BJ (cell line): ENCODE measurements at regions not wholly inside any gene's neighbourhood (a gene's known extent, or its start where the extent isn't known, plus 50 kb on each side); places are given as distances from the start of the nearest gene placed in this dataset.

Source experiments
- CTCF ChIA-PET: fragments of 350-600 bp; formaldehyde crosslinking; extraction: SDS; loops from one replicate; lab custom pipeline; 2021; ENCODE audit warnings: antibody characterized with exemption, inconsistent platforms; lab: Yijun Ruan, JAX
- POLR2A ChIA-PET: fragments of 300-600 bp; sonication (Branson Sonifier 250); formaldehyde crosslinking; extraction: SDS; loops from one replicate; lab custom pipeline; 2021; ENCODE audit warnings: antibody characterized with exemption; lab: Charles Lee
- DNase-seq: peaks from one replicate; pipeline ENCODE4 v3.0.0-alpha.2; 2011; ENCODE audit warnings: low read depth
- H3K27me3 ChIP-seq: 2 replicates; pipeline ENCODE4 v1.6.0; 2011; ENCODE audit warnings: low read length; ENCODE audit not compliant: control insufficient read depth, insufficient read depth
- H3K36me3 ChIP-seq: 2 replicates; pipeline ENCODE4 v1.5.1; 2011; ENCODE audit warnings: low read length; ENCODE audit not compliant: control insufficient read depth, insufficient read depth
- H3K4me3 ChIP-seq: 2 replicates; pipeline ENCODE4 v1.5.1; 2011; ENCODE audit warnings: low read depth, mild to moderate bottlenecking, control low read depth, low read length
- TF ChIP-seq, protein P1 (sequence below): IDR thresholded peaks from 2 replicates; pipeline ENCODE4 v1.5.1; 2011; ENCODE audit warnings: low read depth, mild to moderate bottlenecking, control low read depth, inconsistent platforms, low read length, moderate library complexity; ENCODE audit not compliant: insufficient read depth

DNA sequence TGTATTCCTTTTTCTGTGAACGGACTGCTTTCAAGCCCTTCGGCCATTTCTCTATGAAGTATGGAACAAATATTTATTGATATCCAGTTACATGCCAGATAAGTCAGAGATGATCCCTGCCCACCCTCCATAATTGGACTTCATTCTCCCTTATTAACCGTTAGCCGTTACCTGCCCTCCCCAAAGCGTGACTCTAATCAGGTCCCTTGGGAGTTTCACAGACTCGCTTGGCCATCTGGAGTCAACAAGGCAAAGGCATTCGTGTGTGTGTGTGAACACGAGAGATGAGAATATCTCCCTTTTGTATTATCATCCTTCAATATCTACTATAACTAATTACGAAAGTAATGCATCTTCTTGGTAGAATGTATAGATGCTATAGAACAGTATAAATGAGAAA lies 314.5 kb downstream of the TLE3 start:
- H3K4me3 ChIP-seq = no peak overlapping the region
- no peaks in the 10 kb centered on the region for H3K36me3 ChIP-seq
- POLR2A ChIA-PET = no interaction called here
- H3K27me3 ChIP-seq = peaks cover 1% of the 10 kb centered on the region
- TF ChIP-seq, protein P1, sequence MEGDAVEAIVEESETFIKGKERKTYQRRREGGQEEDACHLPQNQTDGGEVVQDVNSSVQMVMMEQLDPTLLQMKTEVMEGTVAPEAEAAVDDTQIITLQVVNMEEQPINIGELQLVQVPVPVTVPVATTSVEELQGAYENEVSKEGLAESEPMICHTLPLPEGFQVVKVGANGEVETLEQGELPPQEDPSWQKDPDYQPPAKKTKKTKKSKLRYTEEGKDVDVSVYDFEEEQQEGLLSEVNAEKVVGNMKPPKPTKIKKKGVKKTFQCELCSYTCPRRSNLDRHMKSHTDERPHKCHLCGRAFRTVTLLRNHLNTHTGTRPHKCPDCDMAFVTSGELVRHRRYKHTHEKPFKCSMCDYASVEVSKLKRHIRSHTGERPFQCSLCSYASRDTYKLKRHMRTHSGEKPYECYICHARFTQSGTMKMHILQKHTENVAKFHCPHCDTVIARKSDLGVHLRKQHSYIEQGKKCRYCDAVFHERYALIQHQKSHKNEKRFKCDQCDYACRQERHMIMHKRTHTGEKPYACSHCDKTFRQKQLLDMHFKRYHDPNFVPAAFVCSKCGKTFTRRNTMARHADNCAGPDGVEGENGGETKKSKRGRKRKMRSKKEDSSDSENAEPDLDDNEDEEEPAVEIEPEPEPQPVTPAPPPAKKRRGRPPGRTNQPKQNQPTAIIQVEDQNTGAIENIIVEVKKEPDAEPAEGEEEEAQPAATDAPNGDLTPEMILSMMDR = no peak
- DNase-seq = no peak
- CTCF ChIA-PET = no interaction called here

DNA sequence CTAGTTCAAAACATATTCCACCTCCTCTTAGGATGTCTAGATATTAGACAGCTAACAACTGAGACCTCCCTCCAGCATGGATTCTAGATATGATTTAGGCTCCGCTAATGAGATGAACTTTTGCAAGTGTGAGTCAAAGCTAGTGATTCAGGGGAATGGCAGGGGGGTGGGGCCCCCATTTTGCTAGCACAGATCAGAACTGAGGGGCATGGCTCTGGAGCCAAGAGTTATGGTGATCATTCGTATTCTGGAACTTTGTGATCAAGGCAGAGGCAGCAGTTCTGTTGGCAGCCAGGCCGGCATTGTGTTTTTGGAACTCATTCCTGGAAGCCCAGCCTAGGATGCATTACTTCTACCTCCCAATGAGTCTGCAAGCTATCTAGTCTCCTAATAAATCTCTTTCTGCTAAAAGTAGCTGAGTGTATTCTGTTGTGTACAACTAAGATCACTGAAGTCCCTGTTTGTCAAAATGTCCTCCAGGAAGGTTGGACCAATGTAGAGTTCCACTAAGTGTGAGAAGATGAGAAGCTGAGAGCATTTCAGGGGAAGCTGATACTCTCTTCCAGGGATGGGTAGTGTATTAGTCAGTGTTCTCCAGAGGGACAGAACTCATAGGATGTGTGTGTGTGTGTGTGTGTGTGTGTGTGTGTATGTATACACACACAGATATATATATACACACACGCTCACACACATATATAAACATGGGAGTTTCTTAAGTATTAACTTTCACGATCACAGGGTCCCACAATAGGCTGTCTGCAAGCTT lies 312.7 kb downstream of the TLE3 start:
- ChIA-PET POLR2A (no interaction called here), CTCF (interaction anchor here (0.6 kb wide), 1 partner anchor 15 kb away, joined by 3 read pairs; no protein-coding TSS in a partner anchor)
- H3K4me3 ChIP-seq = no peak overlapping the region
- TF ChIP-seq, protein P1 = no peak
- no peaks in the 10 kb centered on the region for H3K36me3 ChIP-seq
- no peaks in the 10 kb centered on the region; the same call in none of the 2 replicates for H3K27me3 ChIP-seq
- no peak for DNase-seq

DNA sequence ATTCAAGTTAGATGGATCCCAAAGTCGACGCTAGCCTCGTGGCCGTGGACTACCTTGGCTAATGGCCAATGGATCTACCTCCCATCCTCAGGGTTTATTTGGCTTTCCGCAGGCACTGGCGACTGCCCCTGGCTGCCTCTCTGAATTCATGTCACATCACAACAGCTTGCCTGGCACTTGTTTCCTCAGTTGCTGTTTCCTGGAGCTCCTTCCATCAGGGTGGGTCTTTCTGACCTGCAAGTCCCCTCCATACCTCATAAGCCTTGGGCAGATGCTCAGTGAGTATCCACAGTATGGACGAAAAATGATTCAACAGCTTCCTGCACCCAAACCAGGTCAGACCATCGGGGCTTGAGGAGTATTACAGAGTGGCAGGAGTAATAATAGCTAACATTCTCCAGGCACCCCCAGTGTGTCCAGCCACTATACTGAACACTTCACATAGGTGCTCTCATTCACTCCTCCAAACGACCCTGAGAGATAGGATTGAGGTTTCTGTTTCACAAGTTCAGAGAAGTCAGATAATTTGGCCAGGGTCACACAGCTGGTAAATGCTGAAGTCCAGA lies 311.5 kb downstream of the TLE3 start:
- Histone ChIP-seq H3K4me3 (no peak overlapping the region), H3K27me3 (no peaks in the 10 kb centered on the region; the same call in none of the 2 replicates), H3K36me3 (no peaks in the 10 kb centered on the region)
- TF ChIP-seq, protein P1 = no peak
- no peak for DNase-seq
- ChIA-PET CTCF (no interaction called here), POLR2A (no interaction called here)

DNA sequence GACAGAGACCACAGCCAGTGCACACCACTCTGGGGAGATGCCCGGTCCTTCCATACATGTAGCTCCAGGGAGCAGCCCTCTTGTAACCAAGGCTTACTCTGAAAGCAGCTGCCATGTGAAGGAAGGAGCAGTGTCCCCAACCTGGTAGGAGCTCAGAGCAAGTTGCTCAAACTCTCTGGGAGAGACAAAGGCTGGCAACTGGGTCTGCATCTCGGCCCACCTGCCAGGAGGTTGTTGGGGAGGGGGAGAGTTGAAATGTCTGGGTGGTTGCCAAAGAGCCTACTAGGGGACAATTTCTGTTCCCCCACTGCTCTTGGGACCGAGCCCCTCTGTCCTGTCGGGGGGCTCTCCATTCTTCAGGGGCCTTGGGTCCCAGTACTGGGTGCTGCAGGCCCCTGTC lies 309.9 kb downstream of the TLE3 start:
- H3K27me3 ChIP-seq = no peaks in the 10 kb centered on the region; the same call in none of the 2 replicates
- ChIA-PET POLR2A (no interaction called here), CTCF (no interaction called here)
- TF ChIP-seq, protein P1 = no peak
- H3K4me3 ChIP-seq = no peak overlapping the region
- no peak for DNase-seq
- no peaks in the 10 kb centered on the region for H3K36me3 ChIP-seq

DNA sequence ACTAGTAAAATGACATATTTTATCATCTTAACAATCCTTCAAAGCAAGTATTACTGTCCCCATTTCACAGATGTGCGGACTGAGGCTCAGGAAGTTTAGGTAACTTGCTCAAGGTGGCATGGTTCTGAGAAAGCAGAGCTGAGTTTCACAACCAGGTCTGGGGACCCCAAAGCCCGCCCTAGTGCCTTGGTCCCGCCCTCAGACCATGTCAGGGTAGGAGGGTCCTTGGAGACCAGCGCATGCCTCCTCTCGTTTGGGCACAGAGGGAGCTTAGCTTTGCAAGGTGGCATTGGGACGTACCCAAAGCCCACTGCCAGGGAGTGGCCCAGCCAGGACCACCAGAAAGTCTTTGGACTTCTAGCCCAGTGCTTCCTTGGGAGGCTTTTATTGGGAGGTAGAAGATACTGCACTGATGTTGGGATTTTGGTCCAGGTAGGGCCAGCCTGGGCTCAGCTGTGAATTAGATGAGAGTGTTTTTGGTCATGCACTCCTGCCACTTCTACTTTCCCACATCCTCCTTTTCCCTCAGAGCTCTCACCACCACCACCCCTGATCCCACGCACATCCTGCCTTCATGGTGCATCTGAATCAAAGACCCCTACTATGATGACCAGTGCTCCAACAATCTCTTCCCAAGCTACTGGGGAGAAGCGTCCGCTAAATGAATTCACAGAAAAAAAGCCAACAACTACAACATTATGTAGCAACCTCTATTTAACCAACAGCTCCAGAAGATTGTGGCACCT lies 307.9 kb downstream of the TLE3 start:
- TF ChIP-seq, protein P1 = no peak
- no peaks in the 10 kb centered on the region; the same call in none of the 2 replicates for H3K27me3 ChIP-seq
- POLR2A ChIA-PET = no interaction called here
- DNase-seq = no peak
- no peaks in the 10 kb centered on the region for H3K36me3 ChIP-seq
- H3K4me3 ChIP-seq = no peak overlapping the region
- CTCF ChIA-PET = no interaction called here
